ENCODE measurements at regions not wholly inside any gene's neighbourhood (a gene's known extent, or its start where the extent isn't known, plus 50 kb on each side); places are given as distances from the start of the nearest gene placed in this dataset.
"Not testable (repeated sequence)": the region's sequence is repeated elsewhere in the genome, so short reads cannot be mapped to it uniquely, and the experiment has no call there.

DNA sequence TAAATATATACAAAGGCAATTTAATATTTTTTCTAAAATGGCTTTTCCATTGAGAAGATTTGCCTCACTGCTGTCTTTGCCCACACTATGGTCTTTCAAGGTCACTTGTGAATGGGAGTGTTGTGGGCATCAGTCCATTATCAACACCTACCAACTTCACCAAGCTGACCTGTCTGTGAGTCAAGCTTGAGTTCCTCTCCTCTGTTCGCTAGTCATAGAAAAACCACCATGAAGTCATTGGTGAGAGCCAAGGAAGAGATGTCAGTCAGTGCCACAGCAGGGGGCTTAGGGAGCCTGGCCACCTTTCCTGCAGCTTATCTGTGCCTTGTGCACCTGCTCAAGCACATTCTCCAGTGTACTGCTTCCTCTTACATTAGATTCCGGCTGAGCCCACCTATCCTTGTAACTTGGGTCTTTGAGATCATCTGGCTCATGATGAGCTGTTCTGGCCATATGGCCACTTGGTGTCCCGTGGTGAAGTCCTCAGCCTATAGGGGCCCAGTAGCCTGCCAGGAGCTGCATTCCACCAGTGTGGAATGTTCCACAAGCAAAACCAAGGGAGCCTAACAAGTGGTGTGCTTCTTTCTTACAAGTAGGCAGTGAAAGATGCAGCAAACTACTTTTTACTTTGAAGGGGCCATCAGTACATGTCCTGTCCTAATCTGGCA lies 80.8 kb upstream of the C12orf71 start:
- no peak for TF ChIP-seq POLR2A (IDR thresholded peaks at IDR 0.05)
- TF ChIP-seq, protein P1, sequence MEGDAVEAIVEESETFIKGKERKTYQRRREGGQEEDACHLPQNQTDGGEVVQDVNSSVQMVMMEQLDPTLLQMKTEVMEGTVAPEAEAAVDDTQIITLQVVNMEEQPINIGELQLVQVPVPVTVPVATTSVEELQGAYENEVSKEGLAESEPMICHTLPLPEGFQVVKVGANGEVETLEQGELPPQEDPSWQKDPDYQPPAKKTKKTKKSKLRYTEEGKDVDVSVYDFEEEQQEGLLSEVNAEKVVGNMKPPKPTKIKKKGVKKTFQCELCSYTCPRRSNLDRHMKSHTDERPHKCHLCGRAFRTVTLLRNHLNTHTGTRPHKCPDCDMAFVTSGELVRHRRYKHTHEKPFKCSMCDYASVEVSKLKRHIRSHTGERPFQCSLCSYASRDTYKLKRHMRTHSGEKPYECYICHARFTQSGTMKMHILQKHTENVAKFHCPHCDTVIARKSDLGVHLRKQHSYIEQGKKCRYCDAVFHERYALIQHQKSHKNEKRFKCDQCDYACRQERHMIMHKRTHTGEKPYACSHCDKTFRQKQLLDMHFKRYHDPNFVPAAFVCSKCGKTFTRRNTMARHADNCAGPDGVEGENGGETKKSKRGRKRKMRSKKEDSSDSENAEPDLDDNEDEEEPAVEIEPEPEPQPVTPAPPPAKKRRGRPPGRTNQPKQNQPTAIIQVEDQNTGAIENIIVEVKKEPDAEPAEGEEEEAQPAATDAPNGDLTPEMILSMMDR (IDR thresholded peaks at IDR 0.05), result no peak
- no peak for DNase-seq (ENCODE audit: low spot score in 2 of 2)
- 83 to 86% methylated on average over 3 of the region's 3 CpGs for WGBS, 2 donors
- no peak overlapping the region for H3K4me3 ChIP-seq (ENCODE audit: low read depth, poor library complexity, severe bottlenecking)
- intact Hi-C loops (cut with DNase I; ENCODE audit: low total_unique reads), result no loop called here

DNA sequence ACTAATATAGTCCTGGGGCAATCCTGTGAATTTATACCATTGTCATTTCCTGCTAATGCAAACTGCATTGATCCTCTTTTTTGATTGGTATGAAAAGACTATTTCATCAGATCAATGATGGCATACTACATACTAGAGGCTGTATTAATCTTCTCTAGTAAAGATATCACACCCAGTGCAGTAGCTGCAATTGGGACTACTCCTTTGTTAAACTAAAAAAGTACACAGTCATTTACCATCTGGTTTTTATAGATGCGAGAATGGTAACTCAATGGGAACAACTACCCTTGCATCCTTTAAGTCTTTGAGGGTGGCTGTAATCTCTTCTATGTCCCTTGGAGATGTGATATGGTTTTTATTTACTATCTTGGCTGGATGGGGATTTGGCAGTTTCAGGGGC lies 80.2 kb upstream of the STK38L start:
- no peak overlapping the region for H3K4me3 ChIP-seq (ENCODE audit: low read depth, poor library complexity, severe bottlenecking)
- no peak for DNase-seq (ENCODE audit: low spot score in 2 of 2)
- 82 to 92% methylated on average over 1 of the region's 1 CpG for WGBS, 2 donors
- intact Hi-C loops (cut with DNase I; ENCODE audit: low total_unique reads), result no loop called here
- TF ChIP-seq, protein P1 (IDR thresholded peaks at IDR 0.05), result no peak
- TF ChIP-seq POLR2A (IDR thresholded peaks at IDR 0.05), result no peak

DNA sequence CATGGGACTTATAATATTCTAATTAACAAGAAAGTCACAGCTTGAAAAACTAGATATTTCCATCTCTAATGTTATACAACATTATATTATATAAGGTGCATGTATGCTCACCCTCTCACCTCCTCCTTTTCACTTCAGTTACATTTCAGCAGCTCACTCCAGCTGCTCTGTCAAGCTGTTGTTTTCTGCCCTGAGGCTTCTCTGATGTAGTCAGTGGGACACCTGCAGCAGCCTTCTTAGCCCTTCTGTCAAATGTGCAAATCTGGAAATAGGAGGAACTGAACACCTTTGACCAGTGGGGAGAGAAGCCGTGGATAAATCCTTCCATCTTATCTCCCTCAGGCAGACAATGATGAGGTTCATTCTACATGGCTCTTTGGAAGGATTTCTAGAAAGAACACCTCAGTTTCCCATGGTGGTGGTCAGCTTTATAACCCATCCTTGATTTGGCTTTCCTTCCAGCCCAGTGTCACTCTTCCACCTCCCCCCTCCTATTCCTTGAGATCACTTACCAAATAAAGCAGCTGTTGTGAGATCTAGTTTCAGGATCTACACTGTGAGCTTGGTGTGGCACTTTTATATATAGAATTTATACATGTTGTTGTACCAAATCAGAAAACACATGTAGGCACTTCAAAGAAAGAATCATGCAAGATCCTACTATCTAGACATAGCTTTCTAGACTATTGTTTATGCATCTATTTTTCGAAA lies 79.6 kb upstream of the STK38L start:
- no peak overlapping the region for H3K4me3 ChIP-seq (ENCODE audit: low read depth, poor library complexity, severe bottlenecking)
- intact Hi-C loops (cut with DNase I; ENCODE audit: low total_unique reads), result no loop called here
- no peak for TF ChIP-seq POLR2A (IDR thresholded peaks at IDR 0.05)
- TF ChIP-seq, protein P1 (IDR thresholded peaks at IDR 0.05), result no peak
- DNase-seq (ENCODE audit: low spot score in 2 of 2), result no peak
- WGBS, 2 donors, result 86 to 93% methylated on average over 2 of the region's 2 CpGs

- WGBS, 2 donors, result 81 to 96% methylated on average over 1 of the region's 1 CpG
- intact Hi-C loops (cut with DNase I; ENCODE audit: low total_unique reads); DNase-seq (ENCODE audit: low spot score in 2 of 2); H3K4me3 ChIP-seq (ENCODE audit: low read depth, poor library complexity, severe bottlenecking): not testable (repeated sequence)
Observed at GRCh38 chr12:27165958-27166357, 78.1 kb upstream of the STK38L start.

- WGBS, 2 donors, result 90 to 100% methylated on average over 3 of the region's 3 CpGs
- DNase-seq (ENCODE audit: low spot score in 2 of 2); H3K4me3 ChIP-seq (ENCODE audit: low read depth, poor library complexity, severe bottlenecking); intact Hi-C loops (cut with DNase I; ENCODE audit: low total_unique reads): not testable (repeated sequence)
Observed at GRCh38 chr12:27171494-27171893, 72.6 kb upstream of the STK38L start.

DNA sequence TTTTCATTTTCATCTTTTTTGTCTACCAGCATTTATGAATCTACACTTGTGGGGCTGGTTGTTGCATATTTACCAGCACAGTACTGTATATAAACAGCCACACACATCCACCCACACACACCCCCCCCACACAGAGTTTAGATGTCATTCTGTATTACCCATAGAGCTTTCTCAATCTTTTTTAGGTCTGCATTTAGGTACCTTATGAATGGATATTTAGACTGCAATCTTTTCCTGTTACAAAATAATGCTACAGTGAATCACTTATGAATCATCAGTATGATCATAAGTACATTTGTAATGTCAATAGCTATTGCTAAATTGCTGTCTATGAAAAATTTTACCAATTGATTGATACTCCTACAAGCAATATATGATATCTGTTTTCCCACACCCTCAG lies 67.3 kb upstream of the STK38L start:
- no peak for DNase-seq (ENCODE audit: low spot score in 2 of 2)
- TF ChIP-seq POLR2A (IDR thresholded peaks at IDR 0.05), result no peak
- TF ChIP-seq, protein P1 (IDR thresholded peaks at IDR 0.05), result no peak
- no peak overlapping the region for H3K4me3 ChIP-seq (ENCODE audit: low read depth, poor library complexity, severe bottlenecking)
- intact Hi-C loops (cut with DNase I; ENCODE audit: low total_unique reads), result no loop called here

DNA sequence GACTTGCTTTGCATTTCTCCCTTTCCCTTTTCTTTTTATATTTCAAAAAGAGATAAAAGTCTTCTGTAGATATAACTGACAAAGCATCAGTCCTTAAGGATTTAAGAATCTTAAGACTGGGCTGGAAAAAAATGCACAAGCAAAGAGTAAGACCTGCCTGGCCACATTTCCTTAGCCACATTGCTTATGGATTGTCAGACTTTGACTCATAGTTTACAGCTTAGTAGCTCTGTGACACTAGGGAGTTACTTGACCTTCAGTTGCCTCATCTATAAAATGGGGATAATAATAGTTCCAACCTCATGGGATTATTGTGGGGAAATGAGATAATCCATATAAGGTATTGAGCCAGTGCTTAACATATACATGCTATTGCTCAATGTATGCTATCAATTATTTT lies 66.4 kb upstream of the STK38L start:
- no peak for DNase-seq (ENCODE audit: low spot score in 2 of 2)
- H3K4me3 ChIP-seq (ENCODE audit: low read depth, poor library complexity, severe bottlenecking), result no peak overlapping the region
- no peak for TF ChIP-seq POLR2A (IDR thresholded peaks at IDR 0.05)
- TF ChIP-seq, protein P1 (IDR thresholded peaks at IDR 0.05), result no peak
- intact Hi-C loops (cut with DNase I; ENCODE audit: low total_unique reads), result no loop called here

Data from lower leg skin (tissue), 4 donors.